HCT116 (cell line): ENCODE measurements at regions not wholly inside any gene's neighbourhood (a gene's known extent, or its start where the extent isn't known, plus 50 kb on each side); places are given as distances from the start of the nearest gene placed in this dataset.

Source experiments
- ATAC-seq: fragments of 200-7000 bp; cut with Tn5 transposase; 2 replicates; pipeline ENCODE4 v1.9.1; 2020; ENCODE audit warnings: mild to moderate bottlenecking, moderate library complexity
- BruUV-seq: library from RNA; stranded (reverse); fragments of 400-500 nt; replicated peaks from 2 replicates; lab custom pipeline; 2021; lab: Mats Ljungman, UMichigan
- CTCF ChIA-PET: fragments of 300-600 bp; sonication (Branson Sonifier 250); formaldehyde crosslinking; loops from one replicate; lab custom pipeline; 2021; ENCODE audit warnings: antibody characterized with exemption; lab: Charles Lee
- POLR2A ChIA-PET: fragments of 300-600, 350-600 bp; sonication (Branson Sonifier 250); formaldehyde crosslinking; loops from one replicate; lab custom pipeline; 2021; ENCODE audit warnings: antibody characterized with exemption; lab: Charles Lee
- RAD21 ChIA-PET, 2 experiments: fragments of 300-600 bp; sonication (Branson Sonifier 250); formaldehyde crosslinking; loops; one replicate each; lab custom pipeline; 2023; ENCODE audit warnings: low total read pairs in 2 of 2; ENCODE audit not compliant: uncharacterized antibody in 2 of 2, unreplicated experiment in 2 of 2, low non-redundant PET in 1 of 2; lab: Charles Lee
- DNase-seq: peaks from one replicate; pipeline ENCODE4 v3.0.0-alpha.2; 2010; ENCODE audit warnings: low read depth, low spot score
- H2AFZ ChIP-seq: fragments of 200-600 bp; shearing (Covaris generic), sonication (generic); 2 replicates; pipeline ENCODE4 v1.6.1; 2017; ENCODE audit warnings: low read depth, mixed run types, mixed read lengths, antibody characterized with exemption, low read length; ENCODE audit not compliant: poor library complexity, severe bottlenecking
- H3K27ac ChIP-seq: 2 replicates; pipeline ENCODE4 v1.5.1; 2012; ENCODE audit warnings: low read depth, low read length
- H3K27me3 ChIP-seq: fragments of 200-600 bp; sonication (generic); 2 replicates; pipeline ENCODE4 v1.6.1; 2016; ENCODE audit warnings: mixed run types, low read length, mixed read lengths; ENCODE audit not compliant: insufficient read depth
- H3K36me3 ChIP-seq, 2 experiments: fragments of 200-500 bp in 1 of 2; fragments of 200-600 bp in 1 of 2; sonication (Bioruptor generic) in 1 of 2; sonication (generic) in 1 of 2; 2 replicates each; pipeline versions ENCODE4 v1.5.1 to v1.6.1; 2014 to 2016; ENCODE audit warnings: low read length in 2 of 2, inconsistent platforms in 1 of 2, mixed read lengths in 1 of 2, mixed run types in 1 of 2; ENCODE audit not compliant: insufficient read depth in 2 of 2, control insufficient read depth in 1 of 2
- H3K4me1 ChIP-seq, 2 experiments: fragments of 200-600 bp in 1 of 2; sonication (generic) in 1 of 2; 2 replicates each; pipeline versions ENCODE4 v1.5.1 to v1.6.1; 2012 to 2017; ENCODE audit warnings: low read length in 2 of 2, inconsistent platforms in 1 of 2, mild to moderate bottlenecking in 1 of 2, mixed read lengths in 1 of 2, mixed run types in 1 of 2, moderate library complexity in 1 of 2; ENCODE audit not compliant: insufficient read depth in 2 of 2, control insufficient read depth in 1 of 2
- H3K4me2 ChIP-seq: fragments of 200-600 bp; sonication (generic); 2 replicates; pipeline ENCODE4 v1.6.1; 2017; ENCODE audit warnings: mixed run types, low read length, mixed read lengths
- H3K4me3 ChIP-seq, 2 experiments: fragments of 200-600 bp in 1 of 2; sonication (generic) in 1 of 2; replicated peaks in 1 of 2; 2 replicates each; pipeline ENCODE4 v1.5.1; 2011 to 2016; ENCODE audit warnings: low read length in 2 of 2, control low read depth in 1 of 2, low read depth in 1 of 2, mild to moderate bottlenecking in 1 of 2, mixed read lengths in 1 of 2, mixed run types in 1 of 2
- H3K79me2 ChIP-seq: fragments of 200-600 bp; sonication (generic); 2 replicates; pipeline ENCODE4 v1.6.1; 2017; ENCODE audit warnings: mild to moderate bottlenecking, mixed run types, low read length, moderate library complexity, mixed read lengths; ENCODE audit not compliant: insufficient read depth
- H3K9ac ChIP-seq: fragments of 200-600 bp; sonication (generic); 2 replicates; pipeline ENCODE4 v1.6.1; 2016; ENCODE audit warnings: low read length, mixed read lengths
- H3K9me2 ChIP-seq: fragments of 200-600 bp; sonication (generic), shearing (Covaris generic); 2 replicates; pipeline ENCODE4 v1.6.1; 2017; ENCODE audit warnings: mixed run types, mild to moderate bottlenecking, moderate library complexity; ENCODE audit not compliant: insufficient read depth
- H3K9me3 ChIP-seq, 2 experiments: fragments of 200-500 bp in 1 of 2; fragments of 200-600 bp in 1 of 2; sonication (Bioruptor generic) in 1 of 2; sonication (generic) in 1 of 2; 2 replicates each; pipeline ENCODE4 v1.6.1; 2014 to 2017; ENCODE audit warnings: low read length in 2 of 2, mixed read lengths in 2 of 2, inconsistent platforms in 1 of 2, low read depth in 1 of 2, mild to moderate bottlenecking in 1 of 2, mixed run types in 1 of 2, moderate library complexity in 1 of 2; ENCODE audit not compliant: control insufficient read depth in 1 of 2, insufficient read depth in 1 of 2
- H4K20me1 ChIP-seq: fragments of 200-600 bp; sonication (generic), shearing (Covaris generic); 2 replicates; pipeline ENCODE4 v1.6.1; 2017; ENCODE audit warnings: mixed run types, mild to moderate bottlenecking, moderate library complexity; ENCODE audit not compliant: insufficient read depth
- ATF3 ChIP-seq: IDR thresholded peaks from 2 replicates; pipeline ENCODE4 v1.6.1; 2012
- ELF1 ChIP-seq: IDR thresholded peaks from 2 replicates; pipeline ENCODE4 v1.6.1; 2012; ENCODE audit warnings: low read depth, borderline replicate concordance
- EZH2 ChIP-seq: fragments of 200-600 bp; sonication (generic); IDR thresholded peaks from 2 replicates; pipeline ENCODE4 v1.6.1; 2017; ENCODE audit warnings: antibody characterized with exemption, mixed run types
- EZH2phosphoT487 ChIP-seq: fragments of 200-600 bp; IDR thresholded peaks from 2 replicates; pipeline ENCODE4 v1.6.1; 2018; ENCODE audit warnings: antibody characterized with exemption, borderline replicate concordance
- MAX ChIP-seq: IDR thresholded peaks from 2 replicates; pipeline ENCODE4 v1.6.1; 2012
- RAD21 ChIP-seq: IDR thresholded peaks from 2 replicates; pipeline ENCODE4 v1.6.1; 2012; ENCODE audit warnings: low read depth, mild to moderate bottlenecking
- SIN3A ChIP-seq: IDR thresholded peaks from 2 replicates; pipeline ENCODE4 v1.6.1; 2012; ENCODE audit warnings: low read depth
- SRF ChIP-seq: IDR thresholded peaks from 2 replicates; pipeline ENCODE4 v1.6.1; 2012; ENCODE audit warnings: low read depth
- TCF7L2 ChIP-seq: IDR thresholded peaks from 2 replicates; pipeline ENCODE4 v1.7.0; 2011; ENCODE audit warnings: borderline replicate concordance, inconsistent platforms; ENCODE audit not compliant: insufficient read depth, insufficient read length; ENCODE audit errors: extremely low read depth
- YY1 ChIP-seq: IDR thresholded peaks from 2 replicates; pipeline ENCODE4 v1.6.1; 2011; ENCODE audit warnings: low read length, low read depth, moderate library complexity, mild to moderate bottlenecking; ENCODE audit not compliant: insufficient replicate concordance; ENCODE audit errors: extremely low read depth
- ZFX ChIP-seq: fragments of 450-650 bp; IDR thresholded peaks from 2 replicates; pipeline ENCODE4 v1.6.1; 2017
- ZNF274 ChIP-seq: fragments of 200-500 bp; sonication (Bioruptor generic); IDR thresholded peaks from 2 replicates; pipeline ENCODE4 v1.6.1; 2014; ENCODE audit warnings: mild to moderate bottlenecking, low read depth, low read length, inconsistent platforms
- intact Hi-C: fragments of 100-400 bp; cut with micrococcal nuclease; formaldehyde crosslinking; loops from 2 replicates; pipeline ENCODE4 v1.10.0; 2022
- TF ChIP-seq, protein P1 (sequence below), 3 experiments: fragments of 200-600 bp in 1 of 3; sonication (generic) in 1 of 3; IDR thresholded peaks in 2 of 3; conservative IDR thresholded peaks in 1 of 3; 2 replicates each; pipeline ENCODE4 v1.5.1; 2012 to 2017; ENCODE audit warnings: low read depth in 2 of 3, low read length in 2 of 3, antibody characterized with exemption in 1 of 3, borderline replicate concordance in 1 of 3, control low read depth in 1 of 3, mild to moderate bottlenecking in 1 of 3, mixed read lengths in 1 of 3, mixed run types in 1 of 3, moderate library complexity in 1 of 3; ENCODE audit not compliant: insufficient read depth in 1 of 3

- no peak for DNase-seq
- Histone ChIP-seq H2AFZ (no peak overlapping the region), H3K9me3 (no peaks in the 10 kb centered on the region), H3K27ac (no peak overlapping the region), H3K79me2 (no peaks in the 10 kb centered on the region), H4K20me1 (no peaks in the 10 kb centered on the region), H3K4me2 (no peak overlapping the region), H3K36me3 (no peaks in the 10 kb centered on the region), H3K9me2 (no peaks in the 10 kb centered on the region), H3K4me3 (no peak overlapping the region), H3K27me3 (no peaks in the 10 kb centered on the region), H3K4me1 (no peaks in the 10 kb centered on the region), H3K9ac (no peak overlapping the region)
- intact Hi-C loops, result no loop called here
- no peak; the same call in 1 of the 2 replicates for ATAC-seq
- CTCF ChIA-PET, result no interaction called here
- RAD21 ChIA-PET, result no interaction called here
- TF ChIP-seq EZH2 (no peak), SRF (no peak), RAD21 (no peak), YY1 (no peak), SIN3A (no peak)
- no TSS peak for BruUV-seq
- POLR2A ChIA-PET, result no interaction called here
Measured at GRCh38 chr3:176296066-176296597, 901.1 kb downstream of the TBL1XR1 start.

GRCh38 chr3:176293276-176293675 lies 904.0 kb downstream of the TBL1XR1 start:
- DNase-seq (no peak), ATAC-seq (no peak)
- ChIA-PET RAD21 (no interaction called here), CTCF (no interaction called here), POLR2A (no interaction called here)
- no peaks in the 10 kb centered on the region for H4K20me1 ChIP-seq
- H3K27me3 ChIP-seq, result no peaks in the 10 kb centered on the region
- intact Hi-C loops, result no loop called here
- TF ChIP-seq YY1 (no peak), ATF3 (no peak), SRF (no peak), ELF1 (no peak), EZH2 (no peak), ZFX (no peak), TCF7L2 (no peak), ZNF274 (no peak), SIN3A (no peak), EZH2phosphoT487 (no peak), MAX (no peak)
- TF ChIP-seq, protein P1, sequence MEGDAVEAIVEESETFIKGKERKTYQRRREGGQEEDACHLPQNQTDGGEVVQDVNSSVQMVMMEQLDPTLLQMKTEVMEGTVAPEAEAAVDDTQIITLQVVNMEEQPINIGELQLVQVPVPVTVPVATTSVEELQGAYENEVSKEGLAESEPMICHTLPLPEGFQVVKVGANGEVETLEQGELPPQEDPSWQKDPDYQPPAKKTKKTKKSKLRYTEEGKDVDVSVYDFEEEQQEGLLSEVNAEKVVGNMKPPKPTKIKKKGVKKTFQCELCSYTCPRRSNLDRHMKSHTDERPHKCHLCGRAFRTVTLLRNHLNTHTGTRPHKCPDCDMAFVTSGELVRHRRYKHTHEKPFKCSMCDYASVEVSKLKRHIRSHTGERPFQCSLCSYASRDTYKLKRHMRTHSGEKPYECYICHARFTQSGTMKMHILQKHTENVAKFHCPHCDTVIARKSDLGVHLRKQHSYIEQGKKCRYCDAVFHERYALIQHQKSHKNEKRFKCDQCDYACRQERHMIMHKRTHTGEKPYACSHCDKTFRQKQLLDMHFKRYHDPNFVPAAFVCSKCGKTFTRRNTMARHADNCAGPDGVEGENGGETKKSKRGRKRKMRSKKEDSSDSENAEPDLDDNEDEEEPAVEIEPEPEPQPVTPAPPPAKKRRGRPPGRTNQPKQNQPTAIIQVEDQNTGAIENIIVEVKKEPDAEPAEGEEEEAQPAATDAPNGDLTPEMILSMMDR (IDR thresholded peaks at IDR 0.05 in 2 of 3, conservative IDR thresholded peaks at IDR 0.05 in 1 of 3; ENCODE audit: borderline replicate concordance in 1 of 3, insufficient read depth in 1 of 3, low read depth in 2 of 3, low read length in 2 of 3), result no peak
- H3K36me3 ChIP-seq, result no peaks in the 10 kb centered on the region
- BruUV-seq, result no TSS peak
- H2AFZ ChIP-seq, result no peak overlapping the region
- H3K9ac ChIP-seq, result no peak overlapping the region
- H3K4me1 ChIP-seq, result no peaks in the 10 kb centered on the region
- H3K27ac ChIP-seq, result no peak overlapping the region
- no peaks in the 10 kb centered on the region for H3K9me2 ChIP-seq
- no peak overlapping the region for H3K4me3 ChIP-seq
- no peaks in the 10 kb centered on the region for H3K9me3 ChIP-seq
- H3K4me2 ChIP-seq, result no peak overlapping the region
- no peaks in the 10 kb centered on the region for H3K79me2 ChIP-seq
